ENCODE measurements at regions not wholly inside any gene's neighbourhood (a gene's known extent, or its start where the extent isn't known, plus 50 kb on each side); places are given as distances from the start of the nearest gene placed in this dataset.
A peak's percentile ranks its signal among the peaks of the same experiment; 100 is the strongest.

GRCh38 chr2:455913-456312, 168.0 kb upstream of the ALKAL2 start:
- peaks cover 2 to 11% (median 4%) of the 10 kb centered on the region in 3 donors for H3K27me3 Mint-ChIP-seq (ENCODE audit: low read depth in 3 of 3)
- peaks cover 0 to 1% (median 0%) of the 10 kb centered on the region in 6 donors for H3K9me3 Mint-ChIP-seq
- H3K4me1 Mint-ChIP-seq, result peaks cover 73 to 81% of the 10 kb centered on the region in 2 donors
- peak overlapping the region in 5 of 6 donors; percentile 52 to 88 (median 76) for H3K27ac Mint-ChIP-seq
- no peak for DNase-seq
- no peak overlapping the region for H3K4me3 Mint-ChIP-seq
- no peaks in the 10 kb centered on the region for H3K36me3 Mint-ChIP-seq

- Mint-ChIP-seq H3K27ac (peak overlapping the region; percentile 68 to 88 (median 84)), H3K9me3 (peaks cover 0 to 1% (median 0%) of the 10 kb centered on the region in 6 donors), H3K4me1 (peaks cover 65 to 74% of the 10 kb centered on the region in 2 donors), H3K36me3 (no peaks in the 10 kb centered on the region), H3K4me3 (peak overlapping the region; percentile 48 to 84 (median 73)), H3K27me3 (ENCODE audit: low read depth in 3 of 3) (peaks cover 0 to 7% (median 0%) of the 10 kb centered on the region in 3 donors)
- DNase-seq, result peak; percentile 74 to 79 (median 78)
Measured at GRCh38 chr2:455015-455705, 167.3 kb upstream of the ALKAL2 start.

- peaks cover 0 to 5% (median 1%) of the 10 kb centered on the region in 3 donors for H3K27me3 Mint-ChIP-seq (ENCODE audit: low read depth in 3 of 3)
- peaks cover 58 to 62% of the 10 kb centered on the region in 2 donors for H3K4me1 Mint-ChIP-seq
- peak overlapping the region in 3 of 5 donors; percentile 30 to 84 (median 58) for H3K4me3 Mint-ChIP-seq
- no peaks in the 10 kb centered on the region for H3K9me3 Mint-ChIP-seq
- peak overlapping the region in 4 of 6 donors; percentile 40 to 59 (median 50) for H3K27ac Mint-ChIP-seq
- DNase-seq, result no peak
- no peaks in the 10 kb centered on the region for H3K36me3 Mint-ChIP-seq
Measured at GRCh38 chr2:453132-453531, 165.2 kb upstream of the ALKAL2 start.

GRCh38 chr2:451495-451894, 163.6 kb upstream of the ALKAL2 start:
- no peak for DNase-seq
- Mint-ChIP-seq H3K36me3 (no peaks in the 10 kb centered on the region), H3K9me3 (no peaks in the 10 kb centered on the region), H3K4me1 (peaks cover 47 to 48% of the 10 kb centered on the region in 2 donors), H3K4me3 (no peak overlapping the region), H3K27me3 (ENCODE audit: low read depth in 3 of 3) (peaks cover 0 to 5% (median 2%) of the 10 kb centered on the region in 3 donors), H3K27ac (peak overlapping the region in 1 of 6 donors; percentile 30)

- no peak for DNase-seq
- Mint-ChIP-seq H3K36me3 (no peaks in the 10 kb centered on the region), H3K27ac (no peak overlapping the region), H3K9me3 (no peaks in the 10 kb centered on the region), H3K27me3 (ENCODE audit: low read depth in 3 of 3) (peaks cover 2 to 7% (median 2%) of the 10 kb centered on the region in 3 donors), H3K4me3 (no peak overlapping the region), H3K4me1 (peaks cover 34 to 37% of the 10 kb centered on the region in 2 donors)
Measured at GRCh38 chr2:449246-450067, 161.6 kb upstream of the ALKAL2 start.

GRCh38 chr2:447902-448665, 160.2 kb upstream of the ALKAL2 start:
- H3K9me3 Mint-ChIP-seq, result no peaks in the 10 kb centered on the region
- no peak for DNase-seq
- peaks cover 2 to 10% (median 3%) of the 10 kb centered on the region in 3 donors for H3K27me3 Mint-ChIP-seq (ENCODE audit: low read depth in 3 of 3)
- H3K36me3 Mint-ChIP-seq, result no peaks in the 10 kb centered on the region
- peaks cover 31 to 34% of the 10 kb centered on the region in 2 donors for H3K4me1 Mint-ChIP-seq
- H3K27ac Mint-ChIP-seq, result peak overlapping the region in 1 of 6 donors; percentile 84
- no peak overlapping the region for H3K4me3 Mint-ChIP-seq

- Mint-ChIP-seq H3K27me3 (ENCODE audit: low read depth in 3 of 3) (peaks cover 2 to 10% (median 5%) of the 10 kb centered on the region in 3 donors), H3K4me1 (peaks cover 26 to 27% of the 10 kb centered on the region in 2 donors), H3K27ac (no peak overlapping the region), H3K4me3 (no peak overlapping the region), H3K36me3 (no peaks in the 10 kb centered on the region), H3K9me3 (no peaks in the 10 kb centered on the region)
- DNase-seq, result no peak
Measured at GRCh38 chr2:446963-447530, 159.2 kb upstream of the ALKAL2 start.

GRCh38 chr2:446303-446874, 158.5 kb upstream of the ALKAL2 start:
- Mint-ChIP-seq H3K27ac (peak overlapping the region in 1 of 6 donors; percentile 53), H3K9me3 (no peaks in the 10 kb centered on the region), H3K4me3 (no peak overlapping the region), H3K27me3 (ENCODE audit: low read depth in 3 of 3) (peaks cover 2 to 10% (median 5%) of the 10 kb centered on the region in 3 donors), H3K4me1 (peaks cover 22 to 26% of the 10 kb centered on the region in 2 donors), H3K36me3 (no peaks in the 10 kb centered on the region)
- DNase-seq, result no peak

GRCh38 chr2:445896-446295, 158.0 kb upstream of the ALKAL2 start:
- Mint-ChIP-seq H3K36me3 (no peaks in the 10 kb centered on the region), H3K9me3 (no peaks in the 10 kb centered on the region), H3K27me3 (ENCODE audit: low read depth in 3 of 3) (peaks cover 2 to 10% (median 5%) of the 10 kb centered on the region in 3 donors), H3K4me1 (peaks cover 23 to 31% of the 10 kb centered on the region in 2 donors), H3K27ac (peak overlapping the region in 3 of 6 donors; percentile 22 to 77 (median 70)), H3K4me3 (no peak overlapping the region)
- no peak for DNase-seq

- H3K9me3 Mint-ChIP-seq, result no peaks in the 10 kb centered on the region
- no peaks in the 10 kb centered on the region for H3K36me3 Mint-ChIP-seq
- H3K27me3 Mint-ChIP-seq (ENCODE audit: low read depth in 3 of 3), result peaks cover 2 to 10% (median 7%) of the 10 kb centered on the region in 3 donors
- DNase-seq, result peak; percentile 33 to 36 (median 35)
- peak overlapping the region in 3 of 5 donors; percentile 45 to 60 (median 59) for H3K4me3 Mint-ChIP-seq
- peaks cover 29 to 38% of the 10 kb centered on the region in 2 donors for H3K4me1 Mint-ChIP-seq
- H3K27ac Mint-ChIP-seq, result peak overlapping the region; percentile 22 to 77 (median 67)
Measured at GRCh38 chr2:444937-445884, 157.3 kb upstream of the ALKAL2 start.

GRCh38 chr2:443741-444140, 155.8 kb upstream of the ALKAL2 start:
- H3K27me3 Mint-ChIP-seq (ENCODE audit: low read depth in 3 of 3), result peaks cover 2 to 10% (median 9%) of the 10 kb centered on the region in 3 donors
- no peaks in the 10 kb centered on the region for H3K9me3 Mint-ChIP-seq
- H3K4me1 Mint-ChIP-seq, result peaks cover 44 to 53% of the 10 kb centered on the region in 2 donors
- no peak for DNase-seq
- H3K4me3 Mint-ChIP-seq, result no peak overlapping the region
- H3K36me3 Mint-ChIP-seq, result no peaks in the 10 kb centered on the region
- peak overlapping the region in 1 of 6 donors; percentile 45 for H3K27ac Mint-ChIP-seq

- H3K9me3 Mint-ChIP-seq, result no peaks in the 10 kb centered on the region
- peaks cover 3 to 10% (median 10%) of the 10 kb centered on the region in 3 donors for H3K27me3 Mint-ChIP-seq (ENCODE audit: low read depth in 3 of 3)
- peaks cover 49 to 58% of the 10 kb centered on the region in 2 donors for H3K4me1 Mint-ChIP-seq
Measured at GRCh38 chr2:443216-443615, 155.3 kb upstream of the ALKAL2 start.

More at GRCh38 chr2:443216-443615, 155.3 kb upstream of the ALKAL2 start:
- Mint-ChIP-seq H3K27ac (peak overlapping the region in 4 of 6 donors; percentile 28 to 80 (median 50)), H3K4me3 (peak overlapping the region in 4 of 5 donors; percentile 17 to 66 (median 60)), H3K36me3 (no peaks in the 10 kb centered on the region)
- DNase-seq, result no peak
